ENCODE measurements at regions not wholly inside any gene's neighbourhood (a gene's known extent, or its start where the extent isn't known, plus 50 kb on each side); places are given as distances from the start of the nearest gene placed in this dataset.

DNA sequence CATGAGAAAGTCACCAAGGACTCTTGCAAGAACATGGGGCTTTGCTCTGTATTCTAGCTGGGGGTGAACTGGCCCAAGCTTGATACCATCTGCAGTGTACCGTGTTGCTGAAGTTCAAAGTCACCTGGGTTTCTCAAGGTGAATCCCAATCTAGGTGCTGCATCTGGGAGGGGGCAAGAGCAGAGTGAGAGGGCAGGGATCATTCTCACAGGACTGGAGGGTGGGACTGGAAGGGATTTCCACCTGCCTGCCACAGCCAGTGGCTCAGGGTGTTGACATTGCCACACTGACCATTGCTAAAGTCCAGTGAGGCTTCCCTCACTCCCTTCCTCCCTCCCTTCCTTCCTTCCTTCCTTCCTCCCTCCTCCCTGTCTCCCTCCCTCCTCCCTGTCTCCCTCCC, 98.7 kb downstream of the MYCN start:
- H3K9me3 ChIP-seq (ENCODE audit: severe bottlenecking), result no peaks in the 10 kb centered on the region
- peak; percentile 73 for DNase-seq
- H3K27ac ChIP-seq, result peak overlapping the region; percentile 90
- peak overlapping the region; percentile 35 for H3K4me3 ChIP-seq (ENCODE audit: low read depth, low read length)
- no peaks in the 10 kb centered on the region for H3K27me3 ChIP-seq (ENCODE audit: insufficient read depth, low read depth, severe bottlenecking)
- H3K36me3 ChIP-seq, result no peaks in the 10 kb centered on the region
- TF ChIP-seq, protein P1, sequence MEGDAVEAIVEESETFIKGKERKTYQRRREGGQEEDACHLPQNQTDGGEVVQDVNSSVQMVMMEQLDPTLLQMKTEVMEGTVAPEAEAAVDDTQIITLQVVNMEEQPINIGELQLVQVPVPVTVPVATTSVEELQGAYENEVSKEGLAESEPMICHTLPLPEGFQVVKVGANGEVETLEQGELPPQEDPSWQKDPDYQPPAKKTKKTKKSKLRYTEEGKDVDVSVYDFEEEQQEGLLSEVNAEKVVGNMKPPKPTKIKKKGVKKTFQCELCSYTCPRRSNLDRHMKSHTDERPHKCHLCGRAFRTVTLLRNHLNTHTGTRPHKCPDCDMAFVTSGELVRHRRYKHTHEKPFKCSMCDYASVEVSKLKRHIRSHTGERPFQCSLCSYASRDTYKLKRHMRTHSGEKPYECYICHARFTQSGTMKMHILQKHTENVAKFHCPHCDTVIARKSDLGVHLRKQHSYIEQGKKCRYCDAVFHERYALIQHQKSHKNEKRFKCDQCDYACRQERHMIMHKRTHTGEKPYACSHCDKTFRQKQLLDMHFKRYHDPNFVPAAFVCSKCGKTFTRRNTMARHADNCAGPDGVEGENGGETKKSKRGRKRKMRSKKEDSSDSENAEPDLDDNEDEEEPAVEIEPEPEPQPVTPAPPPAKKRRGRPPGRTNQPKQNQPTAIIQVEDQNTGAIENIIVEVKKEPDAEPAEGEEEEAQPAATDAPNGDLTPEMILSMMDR (IDR thresholded peaks at IDR 0.05; ENCODE audit: low read depth, low read length), result no peak

DNA sequence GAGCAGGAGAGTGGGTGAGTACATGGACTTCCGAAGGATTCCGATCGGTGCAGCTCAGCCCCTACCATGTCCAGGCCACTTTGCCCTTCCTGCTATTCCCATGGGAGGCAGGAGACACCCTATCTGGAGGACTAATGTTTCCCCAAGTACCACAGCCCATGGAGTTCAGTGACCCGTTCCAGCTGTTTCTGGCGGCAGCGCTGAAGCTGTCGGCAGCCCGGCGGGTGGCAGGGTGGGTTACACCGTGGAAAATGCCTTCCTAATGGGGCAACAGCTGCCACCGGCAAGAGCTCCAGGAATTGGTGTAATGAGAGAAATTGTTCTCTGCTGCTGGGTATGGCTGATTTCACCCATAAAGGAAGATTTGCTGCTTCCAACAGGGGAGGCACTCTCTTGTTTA, 98.3 kb downstream of the MYCN start:
- no peaks in the 10 kb centered on the region for H3K9me3 ChIP-seq (ENCODE audit: severe bottlenecking)
- TF ChIP-seq, protein P1 (IDR thresholded peaks at IDR 0.05; ENCODE audit: low read depth, low read length), result no peak
- H3K27me3 ChIP-seq (ENCODE audit: insufficient read depth, low read depth, severe bottlenecking), result no peaks in the 10 kb centered on the region
- DNase-seq, result peak; percentile 46
- H3K27ac ChIP-seq, result peak overlapping the region; percentile 90
- peak overlapping the region; percentile 35 for H3K4me3 ChIP-seq (ENCODE audit: low read depth, low read length)
- no peaks in the 10 kb centered on the region for H3K36me3 ChIP-seq

DNA sequence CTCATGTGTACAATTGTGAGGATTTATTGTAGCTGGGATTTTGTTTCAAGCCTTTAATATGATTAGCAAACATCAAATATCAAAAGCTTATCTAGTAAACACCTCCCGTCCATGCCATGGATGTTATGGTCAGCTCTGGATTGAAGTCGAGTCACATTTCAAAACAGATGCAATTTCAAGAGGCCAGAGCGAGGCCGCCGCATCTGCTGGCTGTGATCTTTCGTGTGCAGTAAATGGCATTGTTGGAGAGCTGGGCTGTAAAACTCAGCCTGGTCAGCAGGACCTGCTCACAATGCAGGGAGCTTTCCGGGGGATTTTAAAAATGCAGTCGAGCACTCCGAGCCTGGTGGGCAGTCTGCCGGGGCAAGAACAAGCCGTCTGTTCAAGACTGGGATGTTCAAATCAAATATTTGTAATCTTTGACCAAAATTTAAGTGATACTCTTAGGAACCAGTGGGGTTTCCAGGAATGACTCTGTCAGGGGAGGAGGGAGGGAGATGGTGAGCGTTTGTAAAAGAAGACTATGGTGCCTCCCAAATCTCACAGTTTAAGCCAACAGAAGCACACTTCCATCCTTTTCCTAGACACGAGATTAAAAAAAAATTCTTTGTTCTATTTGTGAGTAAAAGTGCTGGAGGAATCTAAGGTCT, 97.6 kb downstream of the MYCN start:
- TF ChIP-seq, protein P1 (IDR thresholded peaks at IDR 0.05; ENCODE audit: low read depth, low read length), result no peak
- H3K27me3 ChIP-seq (ENCODE audit: insufficient read depth, low read depth, severe bottlenecking), result no peaks in the 10 kb centered on the region
- DNase-seq, result peak; percentile 88
- H3K4me3 ChIP-seq (ENCODE audit: low read depth, low read length), result peak overlapping the region; percentile 35
- H3K27ac ChIP-seq, result peak overlapping the region; percentile 90
- H3K9me3 ChIP-seq (ENCODE audit: severe bottlenecking), result no peaks in the 10 kb centered on the region
- no peaks in the 10 kb centered on the region for H3K36me3 ChIP-seq

DNA sequence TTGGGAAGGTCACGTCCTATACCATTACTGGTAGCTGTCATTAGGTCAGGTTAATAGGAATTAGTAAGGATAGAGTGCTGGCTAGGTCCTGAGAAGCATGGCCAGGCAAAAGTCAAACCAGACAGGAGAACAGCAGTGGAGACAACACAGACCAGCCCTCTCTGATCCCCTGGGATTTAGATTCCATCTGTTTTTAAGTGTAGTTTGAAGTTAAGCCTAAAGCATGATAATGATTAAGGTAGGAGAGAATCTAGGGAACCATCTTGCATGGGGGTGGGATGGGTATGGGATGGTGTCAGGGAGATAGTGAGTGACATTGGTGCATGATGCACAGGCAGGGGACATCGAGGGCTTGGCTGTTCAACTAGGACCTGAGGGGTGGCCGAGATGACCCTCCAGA, 96.6 kb downstream of the MYCN start:
- TF ChIP-seq, protein P1 (IDR thresholded peaks at IDR 0.05; ENCODE audit: low read depth, low read length), result no peak
- peak; percentile 89 for DNase-seq
- peak overlapping the region; percentile 35 for H3K4me3 ChIP-seq (ENCODE audit: low read depth, low read length)
- no peaks in the 10 kb centered on the region for H3K9me3 ChIP-seq (ENCODE audit: severe bottlenecking)
- H3K27ac ChIP-seq, result peak overlapping the region; percentile 90
- H3K36me3 ChIP-seq, result no peaks in the 10 kb centered on the region
- no peaks in the 10 kb centered on the region for H3K27me3 ChIP-seq (ENCODE audit: insufficient read depth, low read depth, severe bottlenecking)

DNA sequence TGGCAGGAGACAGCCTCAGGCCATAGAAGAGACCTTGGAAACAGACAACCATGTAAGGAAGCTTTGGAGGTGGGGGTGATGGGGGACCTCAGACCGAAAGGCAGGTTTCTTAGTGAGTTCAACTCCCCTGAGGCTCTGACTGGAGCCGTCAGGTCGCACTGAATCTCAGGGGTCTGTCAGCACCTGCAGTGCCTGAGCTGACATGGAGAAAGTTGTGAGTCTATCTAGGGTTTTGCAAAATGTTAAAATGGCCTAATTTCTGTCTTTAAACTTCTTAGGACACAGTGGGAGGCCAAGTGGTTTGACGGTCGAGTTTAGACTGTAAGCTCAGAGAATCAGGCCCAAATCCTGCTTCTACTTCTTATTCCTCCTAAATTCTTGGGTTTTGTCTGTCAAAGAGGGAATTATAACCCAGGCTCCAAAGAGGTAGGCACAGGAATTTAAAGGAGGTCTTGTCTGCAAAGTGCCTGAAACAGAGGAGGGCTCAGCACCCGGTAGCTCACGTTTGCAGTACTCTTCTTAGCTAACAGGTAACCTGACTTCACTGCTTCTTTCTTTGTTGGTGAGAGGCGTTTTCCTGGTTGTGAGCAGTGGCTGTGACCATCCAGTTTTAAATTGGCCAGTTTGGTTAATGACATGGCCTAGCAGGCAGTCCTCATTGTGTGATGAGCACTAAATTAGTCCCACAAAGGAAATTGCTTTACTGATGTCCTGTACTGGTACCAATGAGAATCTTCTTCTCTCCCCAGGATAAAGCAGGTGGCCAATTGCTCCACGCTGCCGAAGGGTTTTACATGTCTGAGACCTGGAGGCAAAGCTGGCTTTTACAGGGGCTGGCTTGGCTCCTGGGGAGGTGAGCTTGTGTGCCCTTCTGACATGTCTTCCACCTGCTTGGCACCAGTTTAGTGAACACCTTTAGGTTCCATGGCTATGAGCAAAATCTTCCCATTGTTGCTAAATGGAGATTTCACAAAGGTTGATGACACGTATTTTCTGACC, 95.7 kb downstream of the MYCN start:
- Histone ChIP-seq H3K9me3 (ENCODE audit: severe bottlenecking) (no peaks in the 10 kb centered on the region), H3K4me3 (ENCODE audit: low read depth, low read length) (peak overlapping the region; percentile 0)
- TF ChIP-seq, protein P1 (IDR thresholded peaks at IDR 0.05; ENCODE audit: low read depth, low read length), result no peak

More for the DNA sequence above, 95.7 kb downstream of the MYCN start:
- no peaks in the 10 kb centered on the region for H3K36me3 ChIP-seq
- DNase-seq, result peak; percentile 86
- H3K27me3 ChIP-seq (ENCODE audit: insufficient read depth, low read depth, severe bottlenecking), result no peaks in the 10 kb centered on the region
- peak overlapping the region; percentile 90 for H3K27ac ChIP-seq

Measured in WERI-Rb-1 (cell line).